HG03460 (cell line): ENCODE measurements at regions not wholly inside any gene's neighbourhood (a gene's known extent, or its start where the extent isn't known, plus 50 kb on each side); places are given as distances from the start of the nearest gene placed in this dataset.
"Not testable (repeated sequence)": the region's sequence is repeated elsewhere in the genome, so short reads cannot be mapped to it uniquely, and the experiment has no call there.

Experiments
- ATAC-seq: cut with Tn5 transposase; IDR thresholded peaks from one replicate; pipeline ENCODE4 v1.9.1; 2021; ENCODE audit not compliant: unreplicated experiment

GRCh38 chr7:13631207-13632049 lies 358.0 kb downstream of the ETV1 start:
- not testable (repeated sequence) for ATAC-seq

GRCh38 chr7:13633857-13634256 lies 355.6 kb downstream of the ETV1 start:
- no peak for ATAC-seq

GRCh38 chr7:13639396-13639795 lies 350.1 kb downstream of the ETV1 start:
- ATAC-seq = no peak

GRCh38 chr7:13641714-13642113 lies 347.8 kb downstream of the ETV1 start:
- no peak for ATAC-seq

GRCh38 chr7:13651167-13651566 lies 338.3 kb downstream of the ETV1 start:
- ATAC-seq = no peak

GRCh38 chr7:13656330-13656729 lies 333.1 kb downstream of the ETV1 start:
- ATAC-seq = no peak

GRCh38 chr7:13673290-13673689 lies 316.2 kb downstream of the ETV1 start:
- ATAC-seq = no peak

- no peak for ATAC-seq
These were observed 306.8 kb downstream of the ETV1 start for GRCh38 chr7:13682626-13683025.

GRCh38 chr7:13687500-13687899 lies 302.0 kb downstream of the ETV1 start:
- ATAC-seq = no peak

GRCh38 chr7:13692548-13692947 lies 296.9 kb downstream of the ETV1 start:
- no peak for ATAC-seq

GRCh38 chr7:13702251-13702650 lies 287.2 kb downstream of the ETV1 start:
- no peak for ATAC-seq

GRCh38 chr7:13708670-13709069 lies 280.8 kb downstream of the ETV1 start:
- no peak for ATAC-seq

- ATAC-seq = no peak
These were observed 276.4 kb downstream of the ETV1 start for GRCh38 chr7:13713092-13713491.

- ATAC-seq = no peak
These were observed 273.9 kb downstream of the ETV1 start for GRCh38 chr7:13715534-13715933.

GRCh38 chr7:13717031-13717430 lies 272.4 kb downstream of the ETV1 start:
- ATAC-seq = no peak

- ATAC-seq = no peak
These were observed 265.1 kb downstream of the ETV1 start for GRCh38 chr7:13724191-13724976.

GRCh38 chr7:13724977-13725566 lies 264.4 kb downstream of the ETV1 start:
- ATAC-seq = no peak

- no peak for ATAC-seq
These were observed 263.9 kb downstream of the ETV1 start for GRCh38 chr7:13725591-13725990.

GRCh38 chr7:13727279-13727678 lies 262.2 kb downstream of the ETV1 start:
- ATAC-seq = no peak

GRCh38 chr7:13727751-13728150 lies 261.7 kb downstream of the ETV1 start:
- ATAC-seq = no peak

GRCh38 chr7:13728430-13728829 lies 261.0 kb downstream of the ETV1 start:
- not testable (repeated sequence) for ATAC-seq

GRCh38 chr7:13731643-13732042 lies 257.8 kb downstream of the ETV1 start:
- ATAC-seq = no peak
